ENCODE measurements at regions not wholly inside any gene's neighbourhood (a gene's known extent, or its start where the extent isn't known, plus 50 kb on each side); places are given as distances from the start of the nearest gene placed in this dataset.

- no peak overlapping the region for H3K4me3 ChIP-seq (replicated peaks in 1 of 2; ENCODE audit: low read depth in 1 of 2, low read length in 2 of 2)
- no peaks in the 10 kb centered on the region for H3K36me3 ChIP-seq (ENCODE audit: control insufficient read depth in 1 of 2, insufficient read depth in 2 of 2, low read length in 2 of 2)
- no peaks in the 10 kb centered on the region for H3K27me3 ChIP-seq (ENCODE audit: insufficient read depth, low read length)
- 0 out of 4 replicates have a peak, but pooled peaks cover 0 to 4% of the 10 kb centered on the region in 2 experiments for H3K9me3 ChIP-seq (ENCODE audit: control insufficient read depth in 1 of 2, insufficient read depth in 1 of 2, low read depth in 1 of 2, low read length in 2 of 2)
- ChIA-PET RAD21 (ENCODE audit: low non-redundant PET in 1 of 2, low total read pairs in 2 of 2, uncharacterized antibody in 2 of 2, unreplicated experiment in 2 of 2) (no interaction called here), POLR2A (no interaction called here), CTCF (no interaction called here)
- no TSS peak for BruUV-seq (replicated peaks)
- no peaks in the 10 kb centered on the region for H3K4me1 ChIP-seq (ENCODE audit: control insufficient read depth in 1 of 2, insufficient read depth in 2 of 2, low read length in 2 of 2)
- no peaks in the 10 kb centered on the region for H3K79me2 ChIP-seq (ENCODE audit: insufficient read depth, low read length)
- DNase-seq (ENCODE audit: low read depth, low spot score) (no peak), ATAC-seq (no peak)
- TF ChIP-seq EGR1 (IDR thresholded peaks at IDR 0.05; ENCODE audit: low read depth) (no peak), JUND (IDR thresholded peaks at IDR 0.05) (no peak), RAD21 (IDR thresholded peaks at IDR 0.05; ENCODE audit: low read depth) (no peak), POLR2AphosphoS5 (IDR thresholded peaks at IDR 0.05; ENCODE audit: low read depth, low read length) (no peak), EZH2phosphoT487 (IDR thresholded peaks at IDR 0.05; ENCODE audit: borderline replicate concordance) (no peak), ZBTB33 (IDR thresholded peaks at IDR 0.05; ENCODE audit: extremely low read depth, insufficient replicate concordance, low read length) (no peak), REST (IDR thresholded peaks at IDR 0.05; ENCODE audit: low read depth) (no peak)
- no peaks in the 10 kb centered on the region for H3K9me2 ChIP-seq (ENCODE audit: insufficient read depth)
- no peak overlapping the region for H2AFZ ChIP-seq (ENCODE audit: low read depth, low read length, poor library complexity, severe bottlenecking)
- no peaks in the 10 kb centered on the region for H4K20me1 ChIP-seq (ENCODE audit: insufficient read depth)
- no peak overlapping the region for H3K4me2 ChIP-seq (ENCODE audit: low read length)
- H3K27ac ChIP-seq (ENCODE audit: low read depth, low read length) = no peak overlapping the region
- intact Hi-C loops (cut with micrococcal nuclease) = no loop called here
- no peak overlapping the region for H3K9ac ChIP-seq (ENCODE audit: low read length)
Measured at GRCh38 chr14:38556252-38556651, 300.4 kb upstream of the CLEC14A start.

All from HCT116 (cell line).